GM12878 (cell line): ENCODE measurements at regions not wholly inside any gene's neighbourhood (a gene's known extent, or its start where the extent isn't known, plus 50 kb on each side); places are given as distances from the start of the nearest gene placed in this dataset.

Experiments
- ATAC-seq: fragments of 200-7000 bp; cut with Tn5 transposase; 3 replicates; pipeline ENCODE4 v1.9.1; 2020; ENCODE audit warnings: mild to moderate bottlenecking, moderate library complexity
- BruUV-seq: library from RNA; stranded (reverse); fragments of 400-500 nt; replicated peaks from 2 replicates; lab custom pipeline; 2021; lab: Mats Ljungman, UMichigan
- CTCF ChIA-PET: fragments of 300-600 bp; sonication (Branson Sonifier 250); formaldehyde crosslinking; extraction: SDS; loops from one replicate; lab custom pipeline; 2021; ENCODE audit warnings: inconsistent platforms; lab: Yijun Ruan, JAX
- POLR2A ChIA-PET: fragments of 350-600 bp; formaldehyde crosslinking; extraction: SDS; loops from one replicate; lab custom pipeline; 2021; ENCODE audit warnings: inconsistent platforms; lab: Charles Lee
- RAD21 ChIA-PET: fragments of 300-600 bp; sonication (Branson Sonifier 250); formaldehyde crosslinking; loops from one replicate; lab custom pipeline; 2023; ENCODE audit warnings: antibody characterized with exemption; ENCODE audit not compliant: unreplicated experiment; lab: Charles Lee
- SMC1A ChIA-PET: fragments of 300-600 bp; sonication (Branson Sonifier 250); formaldehyde crosslinking; loops from one replicate; lab custom pipeline; 2023; ENCODE audit not compliant: unreplicated experiment, uncharacterized antibody; lab: Charles Lee
- DNase-seq: peaks from one replicate; pipeline ENCODE4 v3.0.0-alpha.2; 2011; ENCODE audit warnings: low read depth, low spot score
- FAIRE-seq: peaks from 3 replicates; lab custom pipeline; 2011; peaks lifted over from hg19 to GRCh38; lab: Jason Lieb, UNC
- H2AFZ ChIP-seq: 2 replicates; pipeline ENCODE4 v1.6.0; 2011; ENCODE audit warnings: low read depth, low read length, control low read depth; ENCODE audit not compliant: control insufficient read depth
- H3K27ac ChIP-seq: 2 replicates; pipeline ENCODE4 v1.5.1; 2011; ENCODE audit warnings: control low read depth; ENCODE audit not compliant: control insufficient read depth, insufficient read depth
- H3K27me3 ChIP-seq, 2 experiments: replicated peaks in 1 of 2; 2 replicates each; pipeline versions ENCODE4 v1.6.0 to v1.6.1; 2011; ENCODE audit warnings: low read length in 1 of 2; ENCODE audit not compliant: control insufficient read depth in 2 of 2, insufficient read depth in 2 of 2
- H3K36me3 ChIP-seq, 2 experiments: 2 replicates each; pipeline ENCODE4 v1.5.1; 2011; ENCODE audit warnings: low read length in 1 of 2; ENCODE audit not compliant: control insufficient read depth in 2 of 2, insufficient read depth in 2 of 2
- H3K4me1 ChIP-seq: 2 replicates; pipeline ENCODE4 v1.6.1; 2011; ENCODE audit warnings: mild to moderate bottlenecking, low read length, moderate library complexity, mixed read lengths; ENCODE audit not compliant: control insufficient read depth, insufficient read depth
- H3K4me2 ChIP-seq: 2 replicates; pipeline ENCODE4 v1.6.0; 2011; ENCODE audit warnings: control low read depth; ENCODE audit not compliant: control insufficient read depth, insufficient read depth
- H3K4me3 ChIP-seq: fragments of 200-600 bp; sonication (generic); 2 replicates; pipeline ENCODE4 v1.5.1; 2016
- H3K79me2 ChIP-seq: 2 replicates; pipeline ENCODE4 v1.6.0; 2011; ENCODE audit warnings: low read length; ENCODE audit not compliant: control insufficient read depth, insufficient read depth
- H3K9ac ChIP-seq: 2 replicates; pipeline ENCODE4 v1.8.0; 2011; ENCODE audit warnings: low read length, control low read depth, mixed read lengths; ENCODE audit not compliant: control insufficient read depth, insufficient read depth
- H3K9me3 ChIP-seq: replicated peaks from 3 replicates; pipeline ENCODE4 v1.5.1; 2011; ENCODE audit warnings: mild to moderate bottlenecking, low read length; ENCODE audit not compliant: control insufficient read depth, insufficient read depth
- H4K20me1 ChIP-seq: 2 replicates; pipeline ENCODE4 v1.6.0; 2011; ENCODE audit not compliant: control insufficient read depth, insufficient read depth
- BACH1 ChIP-seq: fragments of 450-650 bp; IDR thresholded peaks from 2 replicates; pipeline ENCODE4 v1.6.1; 2017; ENCODE audit warnings: mild to moderate bottlenecking, borderline replicate concordance
- CBX5 ChIP-seq: sonication (generic); IDR thresholded peaks from 2 replicates; pipeline ENCODE4 v1.6.1; 2016; ENCODE audit warnings: low read depth, moderate library complexity, mild to moderate bottlenecking, inconsistent platforms
- FOS ChIP-seq: IDR thresholded peaks from 3 replicates; pipeline ENCODE4 v1.6.1; 2011; ENCODE audit warnings: borderline replicate concordance; ENCODE audit not compliant: insufficient read length; ENCODE audit errors: extremely low read depth
- MXI1 ChIP-seq: fragments of 150-350 bp; IDR thresholded peaks from 2 replicates; pipeline ENCODE4 v1.6.1; 2011; ENCODE audit warnings: low read depth, mild to moderate bottlenecking, inconsistent platforms, low read length, improper control_type of control experiment
- WGBS: methylation state at CpG from one replicate; pipeline ENCODE4 v1.1.6; 2016; ENCODE audit warnings: low lambda C conversion rate; ENCODE audit not compliant: insufficient replicate concordance, insufficient coverage; ENCODE audit errors: missing lambda C conversion rate; 5-methylcytosine and 5-hydroxymethylcytosine counted together
- in situ Hi-C: fragments of 300-500 bp; cut with MboI; formaldehyde crosslinking; loops from 9 replicates; pipeline ENCODE4 v1.14.3; 2018; ENCODE audit warnings: mixed read lengths
- intact Hi-C: fragments of 100-400 bp; cut with micrococcal nuclease; formaldehyde crosslinking; loops from one replicate; pipeline ENCODE4 v1.14.2; 2022; ENCODE audit not compliant: unreplicated experiment
- TF ChIP-seq, protein P1 (sequence below): fragments of 450-650 bp; IDR thresholded peaks from 2 replicates; pipeline ENCODE4 v1.6.1; 2017; ENCODE audit warnings: antibody characterized with exemption, mild to moderate bottlenecking, moderate library complexity
- TF ChIP-seq, protein P2 (sequence below): fragments of 450-650 bp; IDR thresholded peaks from 2 replicates; pipeline ENCODE4 v1.6.1; 2017; ENCODE audit warnings: mild to moderate bottlenecking, moderate library complexity

DNA sequence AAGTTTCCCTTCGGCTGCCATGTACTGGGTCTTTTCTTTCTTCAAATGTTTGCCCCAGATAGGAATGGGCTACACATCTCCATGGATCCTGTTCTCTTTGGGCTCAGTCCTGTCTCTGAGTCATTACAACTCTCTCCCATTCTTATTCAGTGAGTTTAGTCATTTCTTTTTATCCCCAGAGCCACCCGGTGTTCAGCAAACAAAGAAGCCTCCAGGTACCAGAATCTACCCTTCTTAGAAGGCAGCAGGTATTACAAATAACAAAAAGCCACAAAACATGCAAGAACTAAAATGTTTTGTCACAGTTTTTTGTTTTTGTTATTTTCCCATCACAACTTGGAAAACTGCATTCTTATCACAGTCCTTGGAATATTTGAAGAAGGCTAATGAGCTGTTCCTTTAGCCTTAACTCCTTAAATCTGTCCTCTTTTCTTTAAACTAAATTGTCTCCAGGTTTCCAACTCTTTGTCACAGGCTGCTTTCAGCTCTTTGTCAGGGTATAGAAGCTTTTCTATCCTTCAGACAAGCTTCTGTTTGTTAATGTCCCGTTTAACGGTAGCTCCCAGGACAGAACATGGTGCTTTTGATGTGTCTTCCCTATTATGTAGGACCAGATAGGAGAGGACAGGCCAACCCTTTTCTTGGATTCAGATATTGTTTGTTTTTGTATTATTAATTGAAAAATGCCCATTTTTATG, 215.5 kb upstream of the HTR2A start:
- POLR2A ChIA-PET: no interaction called here
- BruUV-seq: no TSS peak
- H3K4me1 ChIP-seq: no peaks in the 10 kb centered on the region
- H2AFZ ChIP-seq: no peak overlapping the region
- no peaks in the 10 kb centered on the region for H4K20me1 ChIP-seq
- no peaks in the 10 kb centered on the region for H3K79me2 ChIP-seq
- H3K36me3 ChIP-seq: no peaks in the 10 kb centered on the region
- no peak overlapping the region for H3K9ac ChIP-seq
- DNase-seq (no peak), ATAC-seq (no peak), FAIRE-seq (no peak)
- H3K9me3 ChIP-seq: no peaks in the 10 kb centered on the region; the same call in 2 of the 3 replicates
- intact Hi-C loops (no loop called here), in situ Hi-C loops (no loop called here)
- no peak overlapping the region for H3K27ac ChIP-seq
- H3K4me3 ChIP-seq: no peak overlapping the region
- no peaks in the 10 kb centered on the region for H3K27me3 ChIP-seq
- SMC1A ChIA-PET: no interaction called here
- CTCF ChIA-PET: interaction anchor here (0.6 kb wide), 1 partner anchor 218 kb away, joined by 3 read pairs; no protein-coding TSS in a partner anchor
- TF ChIP-seq, protein P1, sequence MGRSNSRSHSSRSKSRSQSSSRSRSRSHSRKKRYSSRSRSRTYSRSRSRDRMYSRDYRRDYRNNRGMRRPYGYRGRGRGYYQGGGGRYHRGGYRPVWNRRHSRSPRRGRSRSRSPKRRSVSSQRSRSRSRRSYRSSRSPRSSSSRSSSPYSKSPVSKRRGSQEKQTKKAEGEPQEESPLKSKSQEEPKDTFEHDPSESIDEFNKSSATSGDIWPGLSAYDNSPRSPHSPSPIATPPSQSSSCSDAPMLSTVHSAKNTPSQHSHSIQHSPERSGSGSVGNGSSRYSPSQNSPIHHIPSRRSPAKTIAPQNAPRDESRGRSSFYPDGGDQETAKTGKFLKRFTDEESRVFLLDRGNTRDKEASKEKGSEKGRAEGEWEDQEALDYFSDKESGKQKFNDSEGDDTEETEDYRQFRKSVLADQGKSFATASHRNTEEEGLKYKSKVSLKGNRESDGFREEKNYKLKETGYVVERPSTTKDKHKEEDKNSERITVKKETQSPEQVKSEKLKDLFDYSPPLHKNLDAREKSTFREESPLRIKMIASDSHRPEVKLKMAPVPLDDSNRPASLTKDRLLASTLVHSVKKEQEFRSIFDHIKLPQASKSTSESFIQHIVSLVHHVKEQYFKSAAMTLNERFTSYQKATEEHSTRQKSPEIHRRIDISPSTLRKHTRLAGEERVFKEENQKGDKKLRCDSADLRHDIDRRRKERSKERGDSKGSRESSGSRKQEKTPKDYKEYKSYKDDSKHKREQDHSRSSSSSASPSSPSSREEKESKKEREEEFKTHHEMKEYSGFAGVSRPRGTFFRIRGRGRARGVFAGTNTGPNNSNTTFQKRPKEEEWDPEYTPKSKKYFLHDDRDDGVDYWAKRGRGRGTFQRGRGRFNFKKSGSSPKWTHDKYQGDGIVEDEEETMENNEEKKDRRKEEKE: no peak
- TF ChIP-seq BACH1 (no peak), CBX5 (no peak), MXI1 (no peak), FOS (no peak)
- TF ChIP-seq, protein P2, sequence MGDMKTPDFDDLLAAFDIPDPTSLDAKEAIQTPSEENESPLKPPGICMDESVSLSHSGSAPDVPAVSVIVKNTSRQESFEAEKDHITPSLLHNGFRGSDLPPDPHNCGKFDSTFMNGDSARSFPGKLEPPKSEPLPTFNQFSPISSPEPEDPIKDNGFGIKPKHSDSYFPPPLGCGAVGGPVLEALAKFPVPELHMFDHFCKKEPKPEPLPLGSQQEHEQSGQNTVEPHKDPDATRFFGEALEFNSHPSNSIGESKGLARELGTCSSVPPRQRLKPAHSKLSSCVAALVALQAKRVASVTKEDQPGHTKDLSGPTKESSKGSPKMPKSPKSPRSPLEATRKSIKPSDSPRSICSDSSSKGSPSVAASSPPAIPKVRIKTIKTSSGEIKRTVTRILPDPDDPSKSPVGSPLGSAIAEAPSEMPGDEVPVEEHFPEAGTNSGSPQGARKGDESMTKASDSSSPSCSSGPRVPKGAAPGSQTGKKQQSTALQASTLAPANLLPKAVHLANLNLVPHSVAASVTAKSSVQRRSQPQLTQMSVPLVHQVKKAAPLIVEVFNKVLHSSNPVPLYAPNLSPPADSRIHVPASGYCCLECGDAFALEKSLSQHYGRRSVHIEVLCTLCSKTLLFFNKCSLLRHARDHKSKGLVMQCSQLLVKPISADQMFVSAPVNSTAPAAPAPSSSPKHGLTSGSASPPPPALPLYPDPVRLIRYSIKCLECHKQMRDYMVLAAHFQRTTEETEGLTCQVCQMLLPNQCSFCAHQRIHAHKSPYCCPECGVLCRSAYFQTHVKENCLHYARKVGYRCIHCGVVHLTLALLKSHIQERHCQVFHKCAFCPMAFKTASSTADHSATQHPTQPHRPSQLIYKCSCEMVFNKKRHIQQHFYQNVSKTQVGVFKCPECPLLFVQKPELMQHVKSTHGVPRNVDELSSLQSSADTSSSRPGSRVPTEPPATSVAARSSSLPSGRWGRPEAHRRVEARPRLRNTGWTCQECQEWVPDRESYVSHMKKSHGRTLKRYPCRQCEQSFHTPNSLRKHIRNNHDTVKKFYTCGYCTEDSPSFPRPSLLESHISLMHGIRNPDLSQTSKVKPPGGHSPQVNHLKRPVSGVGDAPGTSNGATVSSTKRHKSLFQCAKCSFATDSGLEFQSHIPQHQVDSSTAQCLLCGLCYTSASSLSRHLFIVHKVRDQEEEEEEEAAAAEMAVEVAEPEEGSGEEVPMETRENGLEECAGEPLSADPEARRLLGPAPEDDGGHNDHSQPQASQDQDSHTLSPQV: no peak
- RAD21 ChIA-PET: no interaction called here
- no peak overlapping the region for H3K4me2 ChIP-seq
- 69% methylated on average over 4 of the region's 4 CpGs for WGBS
